Sciatic nerve (tissue), 2 donors: ENCODE measurements at regions not wholly inside any gene's neighbourhood (a gene's known extent, or its start where the extent isn't known, plus 50 kb on each side); places are given as distances from the start of the nearest gene placed in this dataset.

Experiments used
- ATAC-seq: fragments of 200-7000 bp; cut with Tn5 transposase; one replicate; pipeline ENCODE4 v1.9.1; 2020; ENCODE audit warnings: mild to moderate bottlenecking, moderate library complexity
- DNase-seq: peaks from one replicate; pipeline ENCODE4 v3.0.0-alpha.2; 2020; ENCODE audit warnings: low spot score
- intact Hi-C: fragments of 100-400 bp; cut with DNase I; formaldehyde crosslinking; loops from one replicate; pipeline ENCODE4 v1.14.2; 2022
- donor health status: DM: no; HTN: no; CAD: no.
- donor health status: DM: no; HTN: no; CAD: no.

- intact Hi-C loops, result no loop called here
- DNase-seq (no peak), ATAC-seq (no peak)
Measured at GRCh38 chr6:80643881-80644280, 537.4 kb downstream of the BCKDHB start.

GRCh38 chr6:80642452-80642851 is 536.0 kb downstream of the BCKDHB start:
- no peak for ATAC-seq
- no peak for DNase-seq
- intact Hi-C loops, result no loop called here

- no peak for DNase-seq
- intact Hi-C loops, result no loop called here
Measured at GRCh38 chr6:80641591-80641990, 535.1 kb downstream of the BCKDHB start.

GRCh38 chr6:80640176-80640575 is 533.7 kb downstream of the BCKDHB start:
- peak; percentile 52 for ATAC-seq
- no peak for DNase-seq
- intact Hi-C loops, result no loop called here

More at GRCh38 chr6:80641591-80641990, 535.1 kb downstream of the BCKDHB start:
- no peak for ATAC-seq

- intact Hi-C loops, result no loop called here
- DNase-seq, result no peak
- peak; percentile 48 for ATAC-seq
Measured at GRCh38 chr6:80639181-80639629, 532.7 kb downstream of the BCKDHB start.

GRCh38 chr6:80638213-80639055 is 532.0 kb downstream of the BCKDHB start:
- DNase-seq (no peak), ATAC-seq (peak; percentile 95)
- intact Hi-C loops, result no loop called here

- DNase-seq, result no peak
- ATAC-seq, result no peak
- intact Hi-C loops, result no loop called here
Measured at GRCh38 chr6:80637312-80637711, 530.8 kb downstream of the BCKDHB start.

GRCh38 chr6:80636689-80637088 is 530.2 kb downstream of the BCKDHB start:
- intact Hi-C loops, result no loop called here
- no peak for DNase-seq
- no peak for ATAC-seq

GRCh38 chr6:80633412-80633811 is 526.9 kb downstream of the BCKDHB start:
- ATAC-seq (no peak), DNase-seq (no peak)
- intact Hi-C loops, result no loop called here

GRCh38 chr6:80625405-80625804 is 518.9 kb downstream of the BCKDHB start:
- no peak for ATAC-seq
- no peak for DNase-seq
- intact Hi-C loops, result no loop called here

- DNase-seq (no peak), ATAC-seq (no peak)
- intact Hi-C loops, result no loop called here
Measured at GRCh38 chr6:80623066-80623815, 516.8 kb downstream of the BCKDHB start.

GRCh38 chr6:80622641-80623040 is 516.2 kb downstream of the BCKDHB start:
- intact Hi-C loops, result no loop called here
- DNase-seq (no peak), ATAC-seq (peak; percentile 52)

- intact Hi-C loops, result no loop called here
- DNase-seq (no peak), ATAC-seq (peak; percentile 32)
Measured at GRCh38 chr6:80618953-80619352, 512.5 kb downstream of the BCKDHB start.

GRCh38 chr6:80610846-80611245 is 504.4 kb downstream of the BCKDHB start:
- DNase-seq, result no peak
- no peak for ATAC-seq
- intact Hi-C loops, result no loop called here

- intact Hi-C loops, result no loop called here
- DNase-seq (no peak), ATAC-seq (no peak)
Measured at GRCh38 chr6:80608881-80609280, 502.4 kb downstream of the BCKDHB start.

- intact Hi-C loops, result no loop called here
- DNase-seq (no peak), ATAC-seq (peak; percentile 97)
Measured at GRCh38 chr6:80607811-80608391, 501.4 kb downstream of the BCKDHB start.

GRCh38 chr6:80605165-80605989 is 498.9 kb downstream of the BCKDHB start:
- ATAC-seq, result no peak
- no peak for DNase-seq
- intact Hi-C loops, result no loop called here

- intact Hi-C loops, result no loop called here
- DNase-seq (no peak), ATAC-seq (no peak)
Measured at GRCh38 chr6:80603679-80604078, 497.2 kb downstream of the BCKDHB start.

- intact Hi-C loops, result no loop called here
- DNase-seq, result no peak
- no peak for ATAC-seq
Measured at GRCh38 chr6:80594461-80594860, 488.0 kb downstream of the BCKDHB start.
